NCI-H446 (cell line): ENCODE measurements at regions not wholly inside any gene's neighbourhood (a gene's known extent, or its start where the extent isn't known, plus 50 kb on each side); places are given as distances from the start of the nearest gene placed in this dataset.
"Not testable (repeated sequence)": the region's sequence is repeated elsewhere in the genome, so short reads cannot be mapped to it uniquely, and the experiment has no call there.

Source experiments
- DNase-seq, 2 experiments: peaks; one replicate each; lab custom pipeline; 2025; lab: John Stamatoyannopoulos, UW

DNA sequence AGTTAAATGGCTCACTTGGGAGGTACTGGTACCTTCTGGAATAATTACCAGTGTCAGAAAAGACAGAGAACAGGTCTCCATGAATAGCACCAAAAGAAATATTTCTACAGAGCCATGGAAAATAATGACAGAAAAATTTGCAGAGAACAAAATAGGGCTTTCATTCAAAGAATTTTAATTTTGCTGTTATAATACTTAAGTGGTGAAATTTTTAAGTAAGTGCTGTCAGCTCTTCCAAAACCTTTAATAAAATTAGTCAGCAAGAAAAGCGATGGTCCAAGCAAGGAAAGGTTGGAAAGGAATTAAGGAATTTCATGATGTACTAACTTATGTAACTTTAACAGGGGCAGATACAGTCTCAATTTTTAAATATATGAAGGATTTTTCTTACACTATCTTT is 359.2 kb downstream of the NR2F1-AS1 start:
- no peak for DNase-seq

DNA sequence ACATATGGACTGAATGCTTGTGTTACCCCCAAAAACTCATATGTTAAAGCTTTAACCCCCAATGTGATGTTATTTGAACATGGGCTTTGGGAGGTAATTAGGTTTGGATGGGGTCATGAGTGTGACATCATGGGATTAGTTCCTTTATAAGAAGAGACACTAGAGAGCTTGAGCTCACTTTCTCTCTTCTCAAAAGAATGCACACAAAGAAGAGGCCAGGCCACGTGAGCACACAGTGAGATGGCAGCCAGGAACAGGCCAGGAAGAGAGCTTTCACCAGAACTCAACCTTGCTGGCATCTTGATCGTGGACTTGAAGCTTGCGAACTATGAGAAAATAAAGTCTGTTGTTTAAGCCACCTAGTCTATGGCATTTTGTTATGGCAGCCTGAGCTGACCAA is 360.6 kb downstream of the NR2F1-AS1 start:
- DNase-seq = no peak

DNA sequence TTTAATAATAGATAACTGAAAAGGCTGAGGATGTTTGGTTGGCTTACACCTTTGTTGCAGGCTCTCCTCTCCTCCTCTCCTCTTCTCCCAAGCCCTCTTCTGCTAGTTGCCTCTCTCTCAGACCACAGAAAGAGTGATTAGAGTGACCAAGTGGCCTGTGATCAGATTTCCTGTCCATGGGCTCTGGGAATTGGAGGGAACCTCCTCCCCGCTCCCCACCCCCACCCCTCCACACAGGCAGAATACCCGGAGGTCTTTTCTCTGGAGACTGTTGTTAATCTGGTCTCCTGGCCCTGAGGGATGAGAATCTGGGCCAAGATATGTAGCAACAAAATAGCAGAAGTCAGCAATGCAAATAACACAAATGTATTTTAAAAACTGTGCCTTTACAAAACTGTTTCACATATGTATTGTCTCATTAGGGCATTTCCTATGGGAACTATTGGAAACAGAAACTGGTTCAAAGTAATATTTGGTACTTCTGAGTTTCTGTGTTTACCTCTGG is 361.3 kb downstream of the NR2F1-AS1 start:
- DNase-seq = no peak

DNA sequence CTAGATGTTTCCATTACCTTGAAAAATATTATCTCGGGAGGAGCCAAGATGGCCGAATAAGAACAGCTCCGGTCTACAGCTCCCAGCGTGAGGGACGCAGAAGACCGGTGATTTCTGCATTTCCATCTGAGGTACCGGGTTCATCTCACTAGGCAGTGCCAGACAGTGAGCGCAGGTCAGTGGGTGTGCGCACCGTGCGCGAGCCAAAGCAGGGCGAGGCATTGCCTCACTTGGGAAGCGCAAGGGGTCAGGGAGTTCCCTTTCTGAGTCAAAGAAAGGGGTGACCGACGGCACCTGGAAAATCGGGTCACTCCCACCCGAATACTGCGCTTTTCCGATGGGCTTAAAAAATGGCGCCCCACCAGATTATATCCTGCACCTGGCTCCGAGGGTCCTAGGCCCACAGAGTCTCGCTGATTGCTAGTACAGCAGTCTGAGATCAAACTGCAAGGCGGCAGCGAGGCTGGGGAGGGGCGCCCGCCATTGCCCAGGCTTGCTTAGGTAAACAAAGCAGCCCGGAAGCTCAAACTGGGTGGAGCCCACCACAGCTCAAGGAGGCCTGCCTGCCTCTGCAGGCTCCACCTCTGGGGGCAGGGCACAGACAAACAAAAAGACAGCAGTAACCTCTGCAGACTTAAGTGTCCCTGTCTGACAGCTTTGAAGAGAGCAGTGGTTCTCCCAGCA is 367.8 kb downstream of the NR2F1-AS1 start:
- DNase-seq = not testable (repeated sequence)

DNA sequence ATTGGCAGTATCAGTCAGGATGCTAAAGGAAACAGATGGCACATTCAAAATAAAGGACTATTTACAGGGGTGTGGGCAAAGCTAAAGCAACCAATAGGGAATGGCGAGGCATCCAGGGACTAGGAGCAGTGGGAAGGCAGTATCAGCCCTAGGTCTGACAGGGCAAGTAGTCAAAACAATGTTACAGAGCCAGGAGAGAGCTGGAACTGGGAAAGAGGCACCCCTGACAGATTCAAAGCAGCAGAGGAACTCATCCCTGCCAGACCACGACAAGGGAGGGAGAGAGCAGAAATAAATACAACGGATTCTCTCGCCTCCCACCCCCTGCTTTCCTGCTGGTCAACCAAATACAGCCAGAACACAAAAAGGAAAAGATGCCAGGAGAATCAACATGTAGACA is 371.5 kb downstream of the NR2F1-AS1 start:
- DNase-seq = peak; percentile 80 to 93

DNA sequence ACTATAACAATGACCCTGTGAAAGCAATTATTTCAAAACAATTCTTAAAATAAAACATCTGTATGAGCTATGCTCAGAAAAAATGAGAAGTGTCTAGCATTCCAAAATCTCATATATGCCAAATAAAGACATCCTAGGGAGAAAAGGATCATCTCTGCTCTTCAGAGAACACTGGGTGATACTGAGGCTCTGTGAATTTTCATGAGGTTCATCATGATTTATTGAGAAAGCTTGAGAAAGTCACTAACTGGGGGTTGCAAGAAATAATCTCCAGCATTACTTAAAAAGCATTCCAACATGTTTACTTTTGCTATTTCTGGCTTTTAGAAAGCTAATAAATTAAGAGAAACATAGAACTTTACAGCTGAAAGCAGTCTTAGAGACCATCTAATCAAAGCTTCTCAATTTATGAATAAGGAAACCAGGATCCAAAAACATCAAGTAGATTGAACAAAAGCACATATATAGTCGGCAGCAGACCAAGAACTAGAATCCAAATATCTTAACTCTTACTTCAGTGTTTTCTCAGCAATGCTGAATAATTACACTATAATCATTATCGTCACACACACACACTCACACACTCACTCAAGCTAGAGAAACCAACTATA is 372.8 kb downstream of the NR2F1-AS1 start:
- DNase-seq = no peak

DNA sequence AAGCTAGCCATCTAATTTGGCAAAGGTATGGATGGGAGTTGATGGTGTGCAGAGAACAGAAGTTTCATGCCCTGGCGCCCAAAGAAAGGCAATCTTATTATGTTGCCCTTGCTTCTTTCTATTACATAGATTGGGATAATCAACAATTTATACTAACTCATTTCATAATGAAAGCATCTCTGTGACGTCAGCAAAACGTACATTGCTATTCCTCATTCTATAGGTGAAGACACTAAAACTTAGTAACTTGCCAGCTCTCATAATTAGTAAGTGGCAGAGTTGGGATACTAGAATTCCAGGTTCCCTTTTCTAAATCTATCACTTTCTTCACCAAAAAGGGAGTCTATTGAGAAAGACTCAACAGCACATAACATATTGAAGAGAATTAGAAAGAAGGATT is 374.8 kb downstream of the NR2F1-AS1 start:
- no peak for DNase-seq

DNA sequence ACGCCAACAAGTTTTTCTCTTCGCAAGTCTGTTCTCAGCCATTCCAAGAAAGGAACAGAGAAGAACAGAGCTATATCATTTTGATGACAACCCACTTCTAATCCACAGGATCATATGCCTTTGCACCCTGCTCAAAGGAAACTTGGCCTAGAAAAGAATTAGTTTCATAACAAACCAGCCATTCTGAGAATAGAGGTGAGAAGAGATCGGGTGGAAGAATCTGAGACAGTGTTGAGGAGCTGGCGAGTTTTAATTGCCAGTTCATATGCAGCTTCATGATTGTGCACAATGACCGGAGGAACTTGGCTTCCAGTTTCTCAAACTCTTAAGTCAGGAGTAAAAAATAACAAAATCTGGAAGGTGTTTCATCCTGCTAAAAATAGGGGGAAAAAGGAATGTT is 380.0 kb downstream of the NR2F1-AS1 start:
- DNase-seq = no peak

DNA sequence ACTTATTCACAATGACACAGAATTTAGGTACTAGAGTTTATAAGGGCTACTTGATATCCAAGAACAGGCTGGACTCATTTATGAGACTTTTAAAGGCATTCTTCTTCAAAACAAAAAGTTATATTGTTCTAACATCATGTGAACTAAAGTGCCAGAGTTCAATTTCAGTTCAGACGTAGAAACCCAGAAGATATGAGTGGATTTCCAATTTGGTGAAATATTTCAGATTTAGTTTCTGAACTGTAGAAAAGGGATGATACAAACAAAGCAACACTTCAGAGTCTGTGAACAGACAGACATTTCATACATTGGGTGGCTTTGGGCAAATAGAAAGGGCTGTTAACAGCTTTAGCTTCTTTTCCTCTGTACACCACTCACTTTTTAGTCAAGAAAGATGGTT is 384.0 kb downstream of the NR2F1-AS1 start:
- no peak for DNase-seq

DNA sequence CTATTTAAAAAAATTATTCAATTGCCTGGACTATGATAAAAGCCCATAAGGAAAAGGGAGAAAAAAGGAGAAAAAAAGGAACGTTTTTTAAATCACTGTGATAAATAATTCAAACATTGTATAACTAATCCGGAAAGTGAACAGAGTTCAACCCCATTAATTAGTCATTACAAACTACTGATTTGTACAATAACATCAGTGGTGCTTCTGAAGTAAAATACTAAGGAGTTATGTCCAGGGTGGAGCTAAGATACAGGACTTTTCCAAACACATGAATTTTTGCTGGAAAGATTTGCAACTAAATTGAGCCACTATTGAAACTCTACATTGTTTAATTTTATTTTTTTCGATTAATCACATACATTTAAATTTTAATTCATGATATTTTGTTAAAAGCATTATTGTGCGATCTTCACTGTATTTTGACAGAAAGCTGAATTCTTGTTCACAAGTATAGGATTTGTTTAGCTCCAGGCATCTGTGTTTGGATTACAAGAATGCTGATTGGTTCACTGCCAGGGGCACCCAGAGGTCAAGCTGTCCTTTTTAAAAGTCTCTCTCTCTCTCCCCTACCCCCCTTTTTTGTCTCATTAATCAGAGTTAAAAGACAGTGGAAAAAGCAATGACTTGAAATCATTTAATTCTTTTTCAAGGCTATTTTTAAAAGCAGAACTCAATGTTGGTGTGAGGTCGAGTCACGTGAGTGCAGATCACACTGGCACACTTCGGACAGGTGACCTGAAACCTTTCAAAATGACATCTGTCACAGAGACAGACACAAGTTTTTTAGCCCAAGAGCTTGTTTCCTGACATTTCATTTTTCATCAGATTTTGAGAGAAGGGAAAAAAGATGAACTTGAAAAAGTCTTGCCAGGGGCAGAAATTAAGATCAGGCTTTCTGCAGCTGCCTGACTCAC is 387.3 kb downstream of the NR2F1-AS1 start:
- no peak for DNase-seq

DNA sequence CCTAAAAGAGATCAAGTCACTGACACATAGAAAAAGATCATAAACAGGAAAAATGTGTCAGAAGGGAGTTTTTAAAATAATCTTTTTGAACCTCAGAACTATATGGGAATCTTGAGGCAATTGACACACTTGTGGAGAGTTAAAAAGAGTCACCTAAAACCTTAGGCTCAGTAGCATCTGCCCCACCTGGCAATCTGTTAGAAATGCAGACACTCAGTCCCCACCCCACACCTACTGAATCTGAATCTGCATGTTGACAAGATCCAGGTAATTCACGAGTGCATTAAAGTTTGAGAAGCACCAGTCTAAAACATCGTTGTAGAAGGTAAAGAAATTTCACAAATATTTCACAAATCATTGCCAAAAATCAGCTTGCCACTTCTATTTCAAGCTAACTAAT is 388.3 kb downstream of the NR2F1-AS1 start:
- no peak for DNase-seq

DNA sequence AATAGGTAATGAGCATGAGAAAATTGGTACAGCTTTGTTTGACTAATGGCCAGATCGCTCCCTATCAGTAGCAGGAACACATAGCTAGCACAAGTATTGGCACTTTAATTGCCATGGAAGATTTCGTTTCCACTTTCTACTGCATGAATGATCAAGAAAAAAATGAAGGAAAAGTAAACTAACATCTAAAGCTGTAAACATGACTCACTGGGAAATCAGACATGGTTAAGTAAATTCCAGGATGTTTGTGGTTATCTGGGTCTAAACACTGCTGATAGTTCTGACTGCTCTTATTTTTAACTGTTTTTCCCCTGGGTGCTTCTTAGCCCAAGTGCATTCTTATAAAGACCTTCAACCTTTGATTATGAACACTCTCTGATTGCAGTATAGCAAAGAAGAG is 388.9 kb downstream of the NR2F1-AS1 start:
- no peak for DNase-seq

DNA sequence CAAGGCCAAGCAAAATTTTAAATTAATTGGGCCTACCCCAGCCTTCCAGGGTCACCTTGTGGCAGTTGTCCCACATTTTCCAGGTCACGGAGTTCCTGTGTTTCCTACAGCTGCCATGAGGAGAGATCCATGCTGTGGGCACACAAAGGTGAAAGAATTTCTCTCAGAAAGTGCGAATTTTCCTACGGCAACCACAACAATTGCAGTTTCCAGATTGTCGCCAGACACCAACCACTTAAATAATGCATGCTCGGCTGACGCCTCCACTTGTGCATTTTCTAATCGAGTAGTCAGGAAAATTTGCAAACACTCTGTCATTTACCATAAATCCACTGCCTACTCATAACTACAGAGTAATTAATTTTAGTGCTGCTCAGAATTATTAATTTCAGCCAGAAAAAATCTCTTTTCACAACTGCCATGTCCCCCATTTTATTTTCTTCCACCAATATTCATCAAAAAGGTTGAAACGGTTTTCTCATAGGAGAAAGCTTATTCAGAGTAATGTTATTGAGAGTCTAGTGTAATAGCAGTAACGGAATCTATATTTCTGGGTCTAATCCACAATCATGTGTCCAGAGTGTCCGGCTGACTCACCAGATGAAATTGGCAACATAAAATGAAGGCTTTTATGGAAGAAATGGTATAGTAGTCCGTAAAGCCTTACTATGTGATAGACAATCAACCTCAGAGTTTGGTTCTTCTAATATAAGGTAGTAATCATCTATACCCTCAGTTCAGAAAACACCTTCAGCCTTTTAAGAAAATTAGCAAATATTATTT is 389.8 kb downstream of the NR2F1-AS1 start:
- peak in 1 of 2 experiments; percentile 7 for DNase-seq

DNA sequence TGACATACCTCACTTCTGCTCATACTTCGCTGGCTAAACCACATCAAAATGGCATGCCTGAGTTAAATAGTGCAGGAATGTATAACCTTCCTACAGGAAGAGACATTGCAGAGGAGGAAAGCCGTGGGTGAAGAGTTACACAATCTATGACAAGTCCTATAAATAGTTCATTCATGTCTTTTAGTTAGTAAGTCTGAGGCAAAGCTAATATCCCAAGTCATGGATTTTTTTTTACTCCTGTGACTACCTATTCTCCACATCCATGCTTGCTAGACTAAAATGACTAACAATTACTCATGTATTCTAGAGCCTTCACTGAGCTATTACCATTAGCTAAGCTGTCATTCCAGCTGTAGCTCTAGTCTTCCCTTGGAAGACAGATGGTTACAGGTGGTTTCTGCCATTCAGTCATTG is 391.3 kb downstream of the NR2F1-AS1 start:
- no peak for DNase-seq

DNA sequence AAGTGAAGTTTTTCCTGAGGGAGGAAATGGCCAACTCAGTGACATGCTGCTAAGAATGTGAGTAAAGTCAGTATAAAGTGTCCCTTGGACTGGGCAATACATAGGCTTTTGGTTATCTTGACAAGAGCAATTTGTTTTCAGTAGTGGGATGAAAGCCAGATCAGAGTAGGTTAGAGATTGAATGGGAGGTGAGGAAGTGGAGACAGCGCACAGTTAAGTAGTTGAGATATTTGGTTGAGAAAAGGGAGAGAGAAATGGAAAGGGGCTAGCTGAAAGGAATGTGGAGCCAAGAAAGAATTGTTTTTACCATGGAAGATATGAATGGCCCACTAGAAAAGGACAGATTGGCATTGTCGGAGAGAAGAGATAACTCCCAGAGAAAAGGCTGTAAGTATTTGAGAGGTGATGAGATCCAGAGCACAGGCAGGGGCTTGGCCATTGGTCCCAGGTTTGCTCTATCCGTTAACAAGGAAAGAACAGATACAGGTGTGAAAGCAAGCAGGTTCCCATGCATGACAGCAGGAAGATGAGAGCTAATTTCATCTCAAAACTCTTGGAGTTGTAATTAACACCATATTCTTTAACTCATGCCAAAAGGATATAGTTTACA is 392.0 kb downstream of the NR2F1-AS1 start:
- no peak for DNase-seq

DNA sequence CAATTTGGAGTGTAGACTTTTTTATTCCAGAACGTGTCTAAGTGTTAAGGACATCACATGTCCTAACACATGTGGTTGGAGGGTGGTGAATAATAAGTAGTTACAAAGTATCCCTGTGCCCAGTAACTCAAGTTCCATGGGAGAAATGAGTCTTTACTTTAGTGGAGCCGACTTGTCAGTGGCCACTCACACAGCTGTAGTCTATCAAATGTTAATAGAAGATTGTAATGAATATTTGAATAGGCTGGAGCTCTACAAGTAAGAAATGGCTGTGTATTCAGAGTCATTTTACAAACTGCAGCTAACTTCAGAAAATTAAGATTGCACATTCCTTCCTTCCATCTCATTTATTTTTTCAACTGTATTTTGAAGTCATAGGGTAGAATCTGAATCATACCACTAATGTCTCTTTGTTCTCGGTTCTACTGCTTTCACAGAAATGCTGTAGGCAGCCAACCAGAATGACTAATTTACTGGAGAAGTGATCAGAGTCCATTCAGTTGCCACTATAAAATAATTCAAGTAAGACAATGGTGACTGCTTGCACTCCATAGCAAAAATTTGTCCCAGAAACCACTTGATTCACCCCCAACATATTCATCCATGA is 394.8 kb downstream of the NR2F1-AS1 start:
- no peak for DNase-seq

DNA sequence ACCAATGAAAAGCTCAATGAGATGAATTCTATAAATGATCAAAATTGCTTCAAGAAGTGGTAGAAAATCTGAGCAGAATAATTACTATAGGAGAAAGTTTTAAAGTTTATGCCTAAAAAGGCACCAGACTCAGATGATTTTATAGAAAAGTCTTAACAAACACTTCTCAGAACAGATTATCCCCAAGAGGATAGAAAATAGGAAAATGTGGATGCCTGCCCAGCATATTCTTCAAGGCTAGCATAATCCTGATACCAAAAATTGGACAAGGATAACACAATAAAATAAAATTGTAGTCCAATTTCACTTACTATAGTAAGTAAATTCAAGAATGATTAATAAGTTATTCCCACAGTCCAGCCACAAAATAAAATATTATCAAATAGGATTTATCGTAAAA is 397.0 kb downstream of the NR2F1-AS1 start:
- no peak for DNase-seq

DNA sequence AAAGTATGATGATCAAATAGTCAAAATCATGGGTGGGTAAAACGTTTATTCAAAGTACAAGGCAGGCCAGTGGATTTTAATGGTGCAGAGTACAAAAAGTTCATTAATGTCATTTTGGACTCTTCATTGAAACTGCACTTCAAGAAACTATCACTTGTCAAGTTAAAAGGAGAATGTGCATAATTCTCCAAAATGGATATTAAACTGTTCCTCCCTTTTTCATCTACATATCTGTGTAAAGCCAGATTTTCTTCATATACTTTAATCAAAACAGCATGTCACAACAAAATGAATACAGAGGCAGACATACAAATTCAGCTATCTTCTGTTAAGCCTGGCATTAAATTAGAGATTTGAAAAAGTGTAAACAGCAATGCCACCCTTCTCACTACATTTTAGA is 401.6 kb downstream of the NR2F1-AS1 start:
- no peak for DNase-seq

DNA sequence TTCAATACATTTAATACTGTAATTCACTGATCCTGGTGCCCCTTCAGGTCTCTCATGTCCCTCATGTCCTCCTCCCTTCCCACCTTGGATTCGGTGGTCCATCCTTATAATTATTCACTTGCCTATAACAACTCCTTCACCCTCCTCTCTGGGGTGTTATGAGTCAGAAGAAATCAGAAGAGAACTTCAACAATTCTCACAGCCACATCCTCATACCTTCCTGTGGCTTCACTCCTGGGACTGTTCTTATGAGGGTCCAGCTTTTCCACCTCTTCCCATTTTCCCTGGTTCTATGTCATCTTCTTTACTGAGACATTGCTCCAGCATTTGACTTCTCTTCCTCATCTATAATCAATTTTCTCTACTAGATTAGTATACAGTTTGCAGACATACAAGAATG is 406.1 kb downstream of the NR2F1-AS1 start:
- DNase-seq = no peak

DNA sequence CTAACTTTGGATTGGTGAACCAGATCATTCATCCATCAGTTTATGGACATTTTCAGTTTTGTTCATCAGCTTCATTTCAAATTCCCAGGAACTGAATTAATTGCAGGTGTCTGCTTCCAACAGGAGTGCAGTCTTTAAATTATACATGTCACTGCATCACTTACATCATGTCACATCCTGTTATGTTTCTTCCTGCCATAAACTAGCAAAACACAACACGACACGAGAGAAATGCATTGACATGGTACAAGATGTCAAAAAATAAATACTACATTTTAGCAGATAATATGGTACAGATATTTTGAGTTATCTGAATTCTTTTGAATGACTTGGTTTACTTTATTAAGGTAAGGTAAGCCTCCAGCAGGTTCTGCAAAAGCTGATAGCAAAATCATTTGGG is 415.5 kb downstream of the NR2F1-AS1 start:
- no peak for DNase-seq

DNA sequence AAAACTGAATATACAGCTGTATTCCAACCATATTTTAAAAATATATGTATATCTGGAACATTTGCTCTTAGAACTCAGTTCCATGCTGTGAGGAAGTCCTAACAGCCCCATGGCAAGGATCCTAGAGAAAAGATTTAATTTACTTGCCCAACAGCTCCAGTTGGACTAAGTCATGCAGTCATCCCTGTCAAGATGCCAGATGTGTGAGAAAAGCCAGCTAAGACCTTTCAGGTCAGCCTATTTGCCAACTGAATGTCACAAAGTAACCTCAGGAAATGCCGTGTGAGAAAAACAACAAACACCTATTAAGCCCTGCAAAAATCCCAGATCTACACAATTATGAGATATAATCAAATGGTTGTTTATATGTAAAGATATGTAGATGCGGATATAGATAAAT is 416.3 kb downstream of the NR2F1-AS1 start:
- peak; percentile 18 to 71 for DNase-seq
